SH-SY5Y (cell line): ENCODE measurements at regions not wholly inside any gene's neighbourhood (a gene's known extent, or its start where the extent isn't known, plus 50 kb on each side); places are given as distances from the start of the nearest gene placed in this dataset.

Experiments used
- GATA2 ChIP-seq: IDR thresholded peaks from 2 replicates; pipeline ENCODE4 v1.6.1; 2011; ENCODE audit warnings: mild to moderate bottlenecking, low read depth, low read length
- GATA3 ChIP-seq: IDR thresholded peaks from 2 replicates; pipeline ENCODE4 v1.6.1; 2011; ENCODE audit warnings: low read depth, mild to moderate bottlenecking, low read length, moderate library complexity

DNA sequence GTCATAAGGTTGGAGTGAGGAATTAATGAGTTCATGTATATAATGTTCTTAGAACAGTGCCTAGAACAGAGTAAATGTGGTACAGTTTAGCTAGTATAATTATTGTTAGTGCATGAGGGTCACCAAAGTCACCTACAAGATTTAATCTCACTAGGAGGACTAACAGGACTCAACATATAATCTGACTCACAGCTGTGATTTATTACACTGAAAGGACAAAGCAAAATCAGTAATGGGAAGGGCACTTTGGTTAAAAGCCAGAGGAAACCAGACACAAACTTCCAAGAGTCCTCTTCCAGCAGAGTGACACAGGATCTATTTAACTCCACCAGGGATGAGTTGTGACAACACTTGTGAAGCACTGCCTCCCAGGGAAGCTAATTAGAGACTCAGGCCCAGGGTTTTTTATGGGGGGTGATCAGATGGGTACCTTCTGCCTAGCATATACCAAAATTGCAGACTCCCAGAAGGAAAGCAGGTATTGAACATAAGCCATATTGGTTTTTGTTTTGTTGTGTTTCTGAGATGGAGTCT lies 341.2 kb upstream of the DACH1 start:
- TF ChIP-seq GATA2 (no peak), GATA3 (peak; percentile 27; the same call in 1 of the 2 replicates)
